Activated naive CD4-positive, alpha-beta T cell treated with Interleukin-2 at 50 U/mL for 16 hours (primary cell): ENCODE measurements at regions not wholly inside any gene's neighbourhood (a gene's known extent, or its start where the extent isn't known, plus 50 kb on each side); places are given as distances from the start of the nearest gene placed in this dataset.
"Not testable (repeated sequence)": the region's sequence is repeated elsewhere in the genome, so short reads cannot be mapped to it uniquely, and the experiment has no call there.

Source experiments
- DNase-seq: peaks from one replicate; pipeline ENCODE4 v3.0.0-alpha.2; 2020

DNA sequence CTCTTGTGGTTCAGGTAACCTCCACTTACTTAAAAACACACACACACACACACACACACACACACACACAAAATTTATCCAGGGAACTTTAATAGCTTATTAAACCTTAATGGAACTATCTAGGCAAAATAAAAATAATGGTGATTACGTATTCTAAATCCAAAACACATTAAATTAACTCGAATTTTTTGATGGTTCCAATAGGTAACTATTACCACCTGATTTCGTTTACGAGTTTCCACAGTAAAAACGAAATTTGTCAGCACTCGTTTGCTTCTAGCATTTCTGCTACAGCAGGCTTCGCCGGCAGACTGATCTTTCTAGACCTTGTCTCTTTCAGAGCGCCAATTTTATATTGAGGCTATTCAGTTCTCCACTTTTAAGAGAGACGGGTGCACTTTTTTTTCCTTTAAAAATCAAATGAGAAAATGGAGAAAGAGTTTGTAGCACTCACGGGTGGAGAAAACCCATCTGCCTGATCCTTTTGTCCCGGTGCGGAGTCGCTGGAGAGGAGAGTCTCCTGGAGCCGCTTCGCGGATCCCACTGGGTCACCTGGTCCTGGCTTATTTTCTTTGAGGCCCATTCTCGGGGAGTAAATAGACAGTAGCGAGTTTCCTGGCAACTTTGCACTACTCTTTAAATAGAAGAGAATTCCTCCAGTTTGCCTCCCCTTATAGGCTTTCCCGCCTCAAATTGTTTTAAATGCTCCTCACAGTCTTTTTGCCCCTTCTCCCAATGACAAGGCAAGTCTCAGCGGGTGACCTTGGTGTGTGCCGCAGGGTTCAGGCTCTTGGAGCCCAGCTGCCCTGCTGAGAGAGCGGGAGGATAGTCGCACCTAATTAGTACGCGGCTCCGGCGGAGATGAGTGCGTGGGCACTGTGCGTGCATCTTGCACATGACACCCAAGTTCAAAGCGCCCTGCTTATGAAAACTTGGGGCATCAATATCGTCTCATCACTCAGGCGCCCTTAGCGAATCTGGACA is 117.0 kb downstream of the KCNRG start:
- DNase-seq: peak; percentile 44

DNA sequence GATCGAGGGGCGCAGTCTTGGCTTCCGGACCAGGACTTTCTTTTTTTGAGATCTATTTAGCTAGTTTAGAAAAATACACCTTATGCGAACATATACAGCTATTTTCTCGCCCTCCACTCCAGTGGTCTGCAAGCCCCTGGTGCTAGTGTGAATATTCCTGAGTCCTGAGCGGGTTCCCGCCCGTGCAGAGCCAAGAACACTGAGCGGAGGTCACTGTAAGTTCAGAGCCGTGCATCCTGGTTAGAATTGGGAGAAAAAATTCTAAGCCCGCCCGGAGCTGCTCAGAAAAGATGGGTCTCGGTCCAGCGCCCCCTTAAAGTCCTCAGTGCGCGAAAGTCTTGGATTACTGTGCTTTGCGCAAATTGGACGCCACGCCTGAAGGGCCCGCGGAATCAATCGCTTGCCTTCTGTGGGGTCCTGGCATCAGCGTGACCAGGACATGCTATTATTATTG is 117.7 kb downstream of the KCNRG start:
- no peak for DNase-seq

DNA sequence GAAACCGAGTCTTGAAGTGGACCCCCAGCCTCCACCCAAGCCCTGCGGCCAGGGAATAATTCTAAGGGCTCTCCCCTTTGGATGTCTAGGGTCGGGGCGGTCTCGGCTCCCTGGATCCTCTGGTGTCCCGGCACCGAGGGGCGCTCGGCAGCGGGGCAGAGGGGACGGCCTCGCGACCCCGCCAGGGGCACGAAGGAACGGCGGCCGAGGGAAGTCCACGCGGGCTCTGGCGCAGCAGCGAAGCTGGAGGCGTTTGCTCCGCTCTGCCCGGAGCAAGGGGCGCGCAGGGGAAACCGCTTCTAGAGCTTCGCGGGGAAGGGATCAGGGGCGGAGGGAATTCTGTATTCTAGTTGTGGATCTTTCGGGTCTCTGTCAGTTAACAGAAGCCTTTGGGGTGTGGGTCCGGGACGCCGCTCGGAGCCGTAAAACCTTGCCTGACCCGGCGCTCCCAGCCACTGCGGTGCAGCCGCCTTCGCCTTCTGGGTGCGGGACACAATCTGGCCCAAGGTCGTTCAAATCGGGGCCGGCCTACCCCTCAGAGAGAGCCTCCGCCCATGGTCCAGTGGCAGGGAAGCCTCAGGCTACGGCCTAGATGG is 118.2 kb downstream of the KCNRG start:
- DNase-seq: no peak

DNA sequence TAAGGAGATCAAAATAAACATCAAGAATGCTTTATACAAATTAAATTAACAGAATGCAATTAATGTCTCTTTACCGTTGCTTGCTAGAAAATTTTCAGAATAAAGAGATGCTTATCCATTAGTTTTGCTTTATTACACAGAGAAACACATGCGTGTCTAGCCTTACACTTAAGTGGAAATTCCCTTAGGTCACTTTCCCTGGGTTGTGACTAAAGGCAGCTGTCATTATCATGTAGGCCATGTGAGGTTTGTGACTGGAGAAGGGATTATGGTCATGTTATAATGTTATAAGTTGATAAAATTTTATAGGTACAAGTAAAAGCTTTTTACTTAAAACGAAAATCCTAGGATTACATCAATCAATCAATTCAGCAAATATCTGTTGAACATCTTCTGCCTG is 121.0 kb downstream of the KCNRG start:
- no peak for DNase-seq

DNA sequence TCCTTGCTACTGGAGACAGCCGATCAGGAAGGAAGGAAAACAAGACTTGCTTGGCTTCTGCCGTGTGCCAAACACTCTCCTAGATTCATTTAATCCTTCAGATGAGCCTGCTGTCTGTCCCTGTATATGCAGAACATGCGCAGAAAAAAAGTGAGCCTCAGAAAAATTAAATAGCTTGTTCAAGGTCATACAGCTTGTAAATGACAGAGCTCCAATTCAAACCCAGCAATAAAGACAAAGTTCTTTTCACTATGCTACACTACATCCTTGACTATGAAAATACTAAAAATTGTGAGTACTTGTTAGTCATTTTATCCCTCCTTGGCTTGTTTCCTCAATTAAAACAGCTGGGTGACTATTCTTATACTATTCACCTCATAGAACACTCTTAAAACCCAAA is 121.4 kb downstream of the KCNRG start:
- DNase-seq: no peak

DNA sequence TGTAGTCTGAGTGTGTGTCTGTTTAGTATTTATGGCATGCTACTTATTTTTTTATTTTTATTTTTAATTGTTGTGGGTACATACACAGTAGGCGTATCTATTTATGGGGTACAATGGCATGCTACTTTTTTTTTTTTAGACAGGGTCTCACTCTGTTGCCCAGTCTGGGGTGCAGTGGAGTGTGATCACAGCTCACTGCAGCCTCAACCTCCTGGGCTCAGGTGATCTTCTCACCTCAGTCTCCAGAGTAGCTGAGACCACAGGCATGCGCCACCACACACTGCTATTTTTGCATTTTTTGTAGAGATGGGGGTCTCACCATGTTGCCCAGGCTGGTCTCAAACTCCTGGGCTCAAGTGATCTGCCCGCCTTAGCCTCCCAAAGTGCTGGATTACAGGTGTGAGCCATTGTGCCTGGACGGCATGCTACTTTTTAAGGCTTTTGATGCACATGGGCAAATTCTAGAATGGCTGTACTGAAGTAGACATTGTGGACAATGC is 124.2 kb downstream of the KCNRG start:
- DNase-seq: not testable (repeated sequence)

DNA sequence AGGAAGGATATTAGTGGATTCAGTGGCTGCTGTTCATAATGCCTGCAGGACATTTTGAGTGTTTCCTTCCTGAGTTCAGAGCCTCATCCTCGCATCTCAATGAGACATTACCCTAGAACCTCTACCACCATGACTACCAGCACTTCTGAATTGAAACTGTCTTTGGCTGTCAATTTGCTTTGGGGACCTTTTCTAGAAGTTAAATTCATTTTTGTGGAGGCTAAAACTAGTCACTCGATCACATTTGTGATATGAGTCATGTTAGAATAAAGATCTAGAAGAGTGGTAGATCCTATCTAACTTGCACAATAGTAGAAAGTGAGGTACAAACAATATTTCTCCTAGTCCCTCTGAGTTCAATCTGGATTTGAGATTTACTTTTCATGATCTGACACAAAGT is 124.9 kb downstream of the KCNRG start:
- DNase-seq: no peak

DNA sequence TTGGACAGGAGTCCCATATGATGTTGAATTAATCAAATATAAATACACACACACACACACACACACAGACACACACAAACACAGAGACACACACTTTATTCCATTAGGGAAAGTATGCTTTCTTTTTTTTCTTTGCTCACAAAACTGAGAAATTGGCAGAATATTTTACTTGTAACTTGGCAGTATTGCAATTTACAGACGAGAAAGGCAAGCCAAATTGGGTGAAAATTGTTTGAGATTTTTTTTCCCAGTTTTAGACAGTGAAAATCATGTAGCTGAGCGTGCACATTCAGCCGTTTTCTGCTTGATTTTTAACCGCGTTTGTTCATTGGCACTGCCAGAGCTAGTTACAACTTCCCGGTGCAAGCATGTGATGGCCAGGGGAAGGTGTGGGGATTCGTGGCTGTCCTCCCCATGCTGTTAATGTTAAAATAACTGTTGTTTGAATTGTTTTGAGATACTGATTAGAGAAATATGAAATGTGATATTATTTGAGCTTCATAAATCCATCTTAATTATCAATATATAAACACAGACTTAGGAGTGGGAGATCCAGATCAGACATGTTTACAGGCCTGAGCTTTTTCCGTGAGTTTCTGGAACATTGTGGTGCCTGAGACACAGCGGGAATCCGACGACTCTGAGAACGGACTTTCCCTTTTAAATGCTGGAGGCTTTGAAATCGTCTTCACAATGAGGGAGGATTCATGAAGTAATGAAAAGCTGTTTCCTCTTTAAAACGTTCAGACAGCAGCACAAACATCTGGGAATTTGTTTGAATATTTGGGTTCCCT is 125.5 kb downstream of the KCNRG start:
- no peak for DNase-seq

DNA sequence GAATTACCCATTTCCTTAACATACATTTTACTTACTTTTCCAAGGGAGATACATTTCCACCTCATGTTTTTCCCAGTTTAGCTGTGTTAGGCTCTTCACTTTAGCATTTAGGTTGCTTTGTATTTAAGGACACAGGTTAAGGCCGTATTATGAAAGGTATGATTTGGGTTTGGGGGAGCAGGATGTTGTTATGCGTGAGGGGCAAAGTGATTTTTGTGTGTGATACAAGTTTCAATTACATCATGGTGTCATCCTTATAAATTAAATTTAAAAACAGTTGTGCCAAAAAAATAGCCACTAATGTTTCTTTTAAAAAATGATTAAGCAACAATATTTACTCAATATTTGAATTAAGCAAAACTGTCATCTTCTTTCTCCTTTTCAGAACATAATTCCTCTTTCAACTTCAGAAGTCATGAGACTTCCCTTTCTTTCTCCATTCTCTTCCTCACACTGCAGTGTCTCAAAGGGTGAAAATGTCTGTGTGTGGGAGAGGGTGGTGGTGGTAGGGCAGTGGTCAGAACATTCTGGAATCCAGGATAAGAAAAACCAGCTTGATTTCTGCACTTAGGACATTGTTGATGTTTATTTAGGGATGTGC is 126.2 kb downstream of the KCNRG start:
- no peak for DNase-seq

DNA sequence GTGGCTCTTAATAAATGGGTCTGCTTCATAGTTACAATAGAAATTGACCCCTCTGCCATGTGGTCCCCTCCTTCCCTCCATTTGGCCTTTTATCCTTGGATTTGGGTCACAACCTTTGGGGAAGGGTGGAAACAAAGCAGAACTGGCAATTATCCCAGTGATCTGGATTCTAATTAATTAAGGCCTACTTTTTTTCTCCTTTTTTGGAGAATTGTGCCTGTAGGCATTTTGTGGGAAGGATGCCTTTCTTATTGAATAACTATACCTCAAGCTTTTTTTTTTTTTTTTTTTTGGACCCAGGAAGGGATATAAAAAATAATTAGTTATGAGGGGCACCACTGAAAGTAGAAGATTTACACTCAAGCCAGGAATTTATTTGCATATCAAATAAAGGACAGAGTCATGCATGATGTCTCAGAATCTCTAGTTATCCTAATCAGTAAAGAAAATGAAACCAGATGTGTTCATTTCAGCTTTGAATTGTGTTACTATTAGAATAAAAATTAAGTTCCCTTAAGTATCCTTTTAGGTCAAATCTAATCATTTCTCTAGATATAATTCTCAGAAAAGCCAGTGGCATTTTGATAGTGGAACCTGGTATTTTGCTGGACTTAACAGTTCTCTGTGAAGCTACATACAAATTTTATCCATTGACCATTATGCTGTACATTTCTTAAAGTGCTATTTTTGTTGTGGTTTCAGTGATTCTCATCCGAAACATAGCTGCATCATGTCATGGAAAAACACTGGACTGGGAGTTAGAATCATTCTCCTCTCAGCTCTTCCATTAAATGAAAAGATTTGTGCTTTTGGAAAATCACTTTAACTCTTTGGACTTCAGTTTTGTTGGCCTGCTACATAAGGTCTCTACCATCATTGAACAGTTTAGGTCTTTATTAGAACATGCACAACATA is 129.3 kb downstream of the KCNRG start:
- no peak for DNase-seq

DNA sequence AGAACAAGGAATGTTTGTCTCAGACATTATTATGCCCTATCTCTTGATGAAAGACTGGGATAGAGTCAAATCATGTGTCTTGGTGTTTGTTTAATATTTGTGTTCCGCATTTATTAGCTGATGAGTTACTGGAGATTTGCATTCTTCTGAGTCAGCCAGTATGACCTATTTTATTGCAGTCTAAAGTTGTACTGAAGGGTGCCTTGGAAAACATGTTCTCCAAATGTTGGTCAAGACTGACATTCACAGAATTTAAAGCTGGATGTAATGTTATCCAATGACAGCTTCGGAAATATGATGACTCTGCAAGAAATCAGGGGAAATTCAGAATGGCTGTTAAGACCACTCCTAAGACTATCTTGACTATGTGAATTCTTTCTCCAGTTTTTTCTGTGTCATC is 134.0 kb downstream of the KCNRG start:
- DNase-seq: no peak

DNA sequence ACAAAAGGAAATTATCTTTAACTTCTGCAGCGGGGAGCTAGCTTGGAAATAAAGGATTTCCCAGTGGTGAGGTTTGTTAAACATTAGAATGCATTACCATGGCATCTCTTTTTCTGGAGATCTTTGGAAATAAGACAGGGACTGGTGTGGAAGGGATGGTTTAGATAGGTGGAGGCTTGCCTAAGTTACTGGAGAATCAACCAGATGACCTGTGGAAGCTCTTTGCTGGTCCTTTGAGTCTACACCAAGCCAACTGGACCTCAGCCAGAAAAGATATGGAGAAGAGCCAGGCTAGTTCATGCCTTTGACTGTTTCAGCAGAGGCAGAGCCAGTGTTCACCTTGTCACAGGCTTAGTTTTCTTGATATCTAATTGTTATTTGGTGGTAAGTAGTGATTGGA is 134.7 kb downstream of the KCNRG start:
- DNase-seq: no peak

DNA sequence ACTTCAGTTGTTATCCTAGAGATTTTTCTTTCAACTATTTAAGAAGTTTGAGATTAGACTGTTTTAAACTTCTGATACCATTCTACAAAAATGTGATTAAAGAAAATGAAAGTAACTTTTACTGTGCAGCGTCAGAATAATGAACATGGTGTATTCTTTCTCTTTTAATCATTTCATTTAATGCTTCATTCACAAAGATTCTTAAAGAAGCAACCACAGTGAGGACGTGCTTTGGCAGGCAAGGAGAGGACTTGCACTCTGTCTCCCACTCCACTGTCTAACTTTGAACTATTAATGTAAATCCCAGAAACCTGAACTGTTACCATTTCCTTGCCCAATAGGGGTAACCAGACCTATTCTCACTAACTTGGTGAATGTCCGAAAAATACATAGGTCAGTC is 137.0 kb downstream of the KCNRG start:
- no peak for DNase-seq

DNA sequence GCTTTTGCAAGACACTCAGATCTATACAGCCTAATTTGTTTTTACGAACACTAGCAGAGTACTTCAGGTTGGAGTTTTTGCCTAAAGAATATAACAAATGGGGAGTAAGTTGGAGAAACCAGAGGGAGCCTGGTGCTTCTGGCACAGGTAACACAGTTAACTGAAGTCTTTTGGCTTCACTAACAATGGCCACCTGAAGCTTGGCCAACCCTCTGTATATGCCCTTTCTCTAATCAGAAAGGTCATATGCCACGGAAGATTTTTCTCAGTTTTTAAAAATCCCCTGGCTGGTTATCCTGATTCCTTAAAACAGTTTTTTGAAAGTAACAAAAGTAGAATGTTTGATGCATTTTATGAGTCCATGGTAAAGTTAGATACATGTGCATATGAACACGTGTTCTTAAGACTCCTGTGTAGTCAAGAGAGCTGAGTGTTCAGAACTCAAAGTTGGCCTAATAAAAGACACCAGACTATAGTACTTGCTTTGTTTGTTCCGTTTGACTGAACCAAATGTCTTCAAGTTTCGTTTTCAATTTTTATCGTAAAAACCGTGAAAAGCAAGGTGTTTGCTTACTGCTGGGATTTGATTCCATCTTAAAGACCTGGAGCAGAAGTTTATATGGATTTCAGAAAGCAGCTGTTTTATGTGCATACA is 137.5 kb downstream of the KCNRG start:
- no peak for DNase-seq

DNA sequence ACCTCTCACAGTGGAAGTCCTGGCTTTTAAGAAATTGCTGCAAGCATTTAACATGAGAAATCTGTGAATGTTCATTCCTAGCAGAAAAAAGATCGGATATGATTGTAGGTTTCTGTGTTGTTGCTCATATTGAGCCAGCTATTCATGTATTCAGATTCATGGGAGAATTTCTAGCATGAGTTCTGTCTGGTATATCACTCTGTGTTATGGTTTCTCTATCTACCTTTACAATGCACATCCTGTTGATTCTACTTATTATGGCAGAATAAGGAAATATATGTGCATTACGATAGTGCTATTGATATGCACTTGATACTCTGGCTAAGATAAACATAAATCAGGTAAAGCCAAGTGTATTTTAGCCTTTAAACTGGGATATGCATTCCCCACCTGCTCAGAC is 138.2 kb downstream of the KCNRG start:
- DNase-seq: no peak

DNA sequence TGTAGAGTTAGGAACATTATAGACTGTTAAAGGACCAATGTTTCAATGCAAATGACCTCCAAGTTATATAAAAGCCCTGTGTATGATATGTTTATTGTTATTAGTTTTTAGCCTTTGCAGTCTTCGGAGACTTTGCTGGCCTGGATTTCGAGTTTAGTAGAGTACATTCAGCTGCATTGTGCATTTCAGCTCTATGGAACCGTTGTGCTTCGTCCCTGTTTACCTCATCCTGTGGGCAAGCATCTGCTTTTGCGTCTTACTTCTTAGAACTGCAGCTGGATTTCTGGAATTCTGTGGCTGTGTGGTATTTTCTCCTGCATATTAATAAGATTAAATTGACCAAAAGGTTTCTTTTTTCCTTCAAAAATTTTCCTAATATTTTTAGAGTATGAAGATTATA is 138.6 kb downstream of the KCNRG start:
- no peak for DNase-seq

DNA sequence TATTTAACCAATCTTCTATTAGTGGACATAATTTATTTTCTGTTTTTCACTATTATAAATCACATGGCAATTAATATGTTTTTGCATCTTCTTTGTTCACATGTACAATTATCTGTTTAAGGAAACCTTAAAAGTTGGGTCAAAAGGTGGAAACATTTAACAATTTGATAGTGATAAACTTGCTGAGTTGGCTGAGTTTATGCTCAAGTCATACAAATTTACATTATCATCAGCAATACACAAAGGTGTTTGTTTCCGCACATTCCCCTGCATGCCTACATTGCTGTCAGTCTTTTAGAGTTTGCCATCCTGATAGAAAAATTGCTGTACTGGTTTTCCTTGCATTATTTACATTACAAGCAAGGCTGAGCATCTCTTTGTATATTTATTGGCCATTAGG is 139.5 kb downstream of the KCNRG start:
- no peak for DNase-seq

DNA sequence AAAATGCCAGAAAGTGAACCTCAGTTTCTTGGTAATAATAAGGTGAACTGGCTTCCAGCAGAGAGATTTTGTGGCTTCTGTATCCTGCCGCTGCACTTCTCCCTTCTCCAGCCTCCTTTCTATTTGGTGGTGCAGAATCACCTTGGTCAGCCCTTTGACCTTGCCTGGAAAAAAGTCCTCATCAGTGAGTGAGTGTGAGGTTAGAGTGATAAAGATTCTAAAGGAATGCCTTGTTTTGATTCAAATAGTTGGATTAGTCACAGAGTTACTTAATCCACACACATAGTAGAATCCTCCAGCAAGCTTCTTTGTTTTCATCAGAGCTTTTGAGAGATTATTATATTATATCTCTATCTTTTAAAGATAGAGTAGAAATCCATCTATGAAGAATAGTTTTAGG is 140.9 kb downstream of the KCNRG start:
- no peak for DNase-seq

DNA sequence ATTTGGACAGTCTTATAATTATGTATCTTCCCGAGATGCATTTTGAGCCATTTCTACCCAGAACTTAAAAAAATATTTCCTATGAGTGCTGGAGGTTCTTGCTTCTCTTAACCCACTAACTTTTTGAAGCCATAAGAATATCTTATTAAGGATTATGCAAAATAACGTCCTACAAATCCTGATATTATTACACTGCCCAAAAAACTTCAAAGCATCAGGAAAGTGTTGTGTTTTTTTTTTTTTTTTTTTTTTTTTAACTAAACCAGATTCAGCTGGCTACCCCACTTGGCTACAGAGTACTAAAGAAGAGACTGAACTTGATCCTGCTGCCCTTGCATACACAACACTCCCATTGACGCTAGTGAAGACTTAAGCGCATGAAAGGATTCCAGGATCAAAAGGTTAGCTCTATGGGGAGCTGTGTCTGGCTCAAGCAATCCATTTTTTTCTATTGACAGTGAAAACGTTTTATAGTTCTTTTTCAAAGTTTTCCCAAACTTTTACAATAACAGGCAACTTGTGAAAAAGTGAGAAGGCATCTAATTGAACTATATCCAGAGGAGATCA is 141.4 kb downstream of the KCNRG start:
- DNase-seq: no peak

DNA sequence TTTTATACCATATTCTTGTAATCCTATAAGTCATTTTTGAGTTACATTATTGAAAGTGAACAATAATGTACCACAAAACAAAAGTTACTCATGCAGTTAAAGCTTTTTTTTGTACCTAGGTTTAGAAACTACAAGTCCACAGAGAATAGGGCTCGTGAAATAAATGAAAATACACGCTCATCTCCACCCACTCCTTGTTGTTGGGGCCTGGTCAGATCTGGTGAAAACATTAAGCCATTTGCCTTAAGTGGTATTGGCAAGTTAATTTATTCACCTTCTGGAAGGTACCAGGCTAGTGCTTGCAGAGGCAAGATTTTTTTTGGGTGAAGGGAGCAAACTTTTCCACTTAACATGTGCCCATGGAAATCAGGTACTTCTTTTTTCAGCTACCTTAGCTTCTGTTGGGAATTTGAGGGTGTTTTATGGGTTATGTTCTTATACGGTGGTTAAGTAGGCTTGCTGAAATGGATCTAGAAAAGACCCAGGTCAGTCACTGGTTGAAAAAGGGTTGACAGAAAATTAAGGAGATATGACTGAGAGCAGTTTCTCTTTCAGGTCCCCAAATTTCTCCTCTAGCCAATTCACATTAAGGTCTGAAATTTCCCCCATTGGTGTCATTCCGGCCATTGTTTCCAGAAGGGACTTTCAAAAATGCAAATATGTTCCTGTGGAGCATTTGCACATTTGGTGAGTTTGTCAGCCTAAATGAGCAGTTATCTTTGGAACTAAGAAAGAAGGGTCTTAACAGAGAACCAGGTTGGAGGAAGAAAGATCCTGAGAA is 143.3 kb downstream of the KCNRG start:
- DNase-seq: no peak
